ENCODE measurements at regions not wholly inside any gene's neighbourhood (a gene's known extent, or its start where the extent isn't known, plus 50 kb on each side); places are given as distances from the start of the nearest gene placed in this dataset.
A peak's percentile ranks its signal among the peaks of the same experiment; 100 is the strongest.

- H3K4me3 ChIP-seq (ENCODE audit: low read length): no peak overlapping the region
- DNase-seq (ENCODE audit: low read depth): no peak
- TF ChIP-seq, protein P1, sequence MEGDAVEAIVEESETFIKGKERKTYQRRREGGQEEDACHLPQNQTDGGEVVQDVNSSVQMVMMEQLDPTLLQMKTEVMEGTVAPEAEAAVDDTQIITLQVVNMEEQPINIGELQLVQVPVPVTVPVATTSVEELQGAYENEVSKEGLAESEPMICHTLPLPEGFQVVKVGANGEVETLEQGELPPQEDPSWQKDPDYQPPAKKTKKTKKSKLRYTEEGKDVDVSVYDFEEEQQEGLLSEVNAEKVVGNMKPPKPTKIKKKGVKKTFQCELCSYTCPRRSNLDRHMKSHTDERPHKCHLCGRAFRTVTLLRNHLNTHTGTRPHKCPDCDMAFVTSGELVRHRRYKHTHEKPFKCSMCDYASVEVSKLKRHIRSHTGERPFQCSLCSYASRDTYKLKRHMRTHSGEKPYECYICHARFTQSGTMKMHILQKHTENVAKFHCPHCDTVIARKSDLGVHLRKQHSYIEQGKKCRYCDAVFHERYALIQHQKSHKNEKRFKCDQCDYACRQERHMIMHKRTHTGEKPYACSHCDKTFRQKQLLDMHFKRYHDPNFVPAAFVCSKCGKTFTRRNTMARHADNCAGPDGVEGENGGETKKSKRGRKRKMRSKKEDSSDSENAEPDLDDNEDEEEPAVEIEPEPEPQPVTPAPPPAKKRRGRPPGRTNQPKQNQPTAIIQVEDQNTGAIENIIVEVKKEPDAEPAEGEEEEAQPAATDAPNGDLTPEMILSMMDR (conservative IDR thresholded peaks at IDR 0.05; ENCODE audit: low read length): no peak
These were observed 387.4 kb downstream of the GPAT3 start for GRCh38 chr4:83923341-83923740.

GRCh38 chr4:83922402-83922801 lies 386.5 kb downstream of the GPAT3 start:
- H3K4me3 ChIP-seq (ENCODE audit: low read length): no peak overlapping the region
- DNase-seq (ENCODE audit: low read depth): no peak
- TF ChIP-seq, protein P1 (conservative IDR thresholded peaks at IDR 0.05; ENCODE audit: low read length): no peak

DNA sequence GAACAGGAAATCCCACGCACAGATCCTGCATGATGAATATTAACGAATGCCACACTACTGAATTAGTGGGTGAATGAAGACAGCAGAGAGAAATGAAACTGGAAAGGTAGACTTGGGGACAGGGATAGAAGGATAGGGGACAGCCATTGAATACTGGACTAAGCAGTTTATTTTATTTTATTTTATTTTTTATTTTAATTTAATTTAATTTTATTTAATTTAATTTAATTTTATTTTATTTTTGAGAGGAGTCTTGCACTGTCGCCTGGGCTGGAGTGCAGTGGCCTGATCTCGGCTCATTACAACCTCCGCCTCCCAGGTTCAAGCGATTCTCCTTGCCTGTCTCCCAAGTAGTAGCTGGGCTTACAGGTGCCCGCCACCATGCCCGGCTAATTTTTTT lies 385.2 kb downstream of the GPAT3 start:
- H3K4me3 ChIP-seq (ENCODE audit: low read length): no peak overlapping the region
- no peak for DNase-seq (ENCODE audit: low read depth)
- TF ChIP-seq, protein P1 (conservative IDR thresholded peaks at IDR 0.05; ENCODE audit: low read length): no peak

GRCh38 chr4:83920375-83920774 lies 384.5 kb downstream of the GPAT3 start:
- DNase-seq (ENCODE audit: low read depth): no peak
- TF ChIP-seq, protein P1 (conservative IDR thresholded peaks at IDR 0.05; ENCODE audit: low read length): no peak

GRCh38 chr4:83917572-83917971 lies 381.7 kb downstream of the GPAT3 start:
- TF ChIP-seq, protein P1 (conservative IDR thresholded peaks at IDR 0.05; ENCODE audit: low read length): no peak
- no peak overlapping the region for H3K4me3 ChIP-seq (ENCODE audit: low read length)
- no peak for DNase-seq (ENCODE audit: low read depth)

More at GRCh38 chr4:83920375-83920774, 384.5 kb downstream of the GPAT3 start:
- no peak overlapping the region for H3K4me3 ChIP-seq (ENCODE audit: low read length)

DNA sequence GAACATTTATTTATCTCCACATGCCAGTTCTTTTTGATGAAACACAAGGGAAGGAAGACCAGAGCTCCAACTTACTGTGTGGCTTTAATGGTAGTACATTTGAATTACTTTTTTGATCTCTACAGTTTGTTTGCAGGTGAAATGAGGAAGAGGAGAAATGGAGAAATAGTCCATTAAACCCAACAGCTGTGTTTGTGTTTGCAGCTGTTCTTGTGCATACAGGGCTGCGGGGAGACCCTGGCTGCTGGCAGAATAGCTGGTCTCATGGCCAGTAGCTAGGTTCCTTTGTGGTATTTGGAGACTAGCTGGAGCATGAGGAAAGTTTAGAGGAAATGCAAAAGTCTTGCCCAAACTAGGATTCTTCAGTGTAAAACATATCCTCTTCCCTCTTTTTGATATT lies 374.8 kb downstream of the GPAT3 start:
- DNase-seq (ENCODE audit: low read depth): no peak
- no peak overlapping the region for H3K4me3 ChIP-seq (ENCODE audit: low read length)
- TF ChIP-seq, protein P1 (conservative IDR thresholded peaks at IDR 0.05; ENCODE audit: low read length): no peak

- no peak overlapping the region for H3K4me3 ChIP-seq (ENCODE audit: low read length)
- peak; percentile 55 for DNase-seq (ENCODE audit: low read depth)
- TF ChIP-seq, protein P1 (conservative IDR thresholded peaks at IDR 0.05; ENCODE audit: low read length): no peak
These were observed 370.7 kb downstream of the GPAT3 start for GRCh38 chr4:83906561-83906960.
